ENCODE measurements at regions not wholly inside any gene's neighbourhood (a gene's known extent, or its start where the extent isn't known, plus 50 kb on each side); places are given as distances from the start of the nearest gene placed in this dataset.

DNA sequence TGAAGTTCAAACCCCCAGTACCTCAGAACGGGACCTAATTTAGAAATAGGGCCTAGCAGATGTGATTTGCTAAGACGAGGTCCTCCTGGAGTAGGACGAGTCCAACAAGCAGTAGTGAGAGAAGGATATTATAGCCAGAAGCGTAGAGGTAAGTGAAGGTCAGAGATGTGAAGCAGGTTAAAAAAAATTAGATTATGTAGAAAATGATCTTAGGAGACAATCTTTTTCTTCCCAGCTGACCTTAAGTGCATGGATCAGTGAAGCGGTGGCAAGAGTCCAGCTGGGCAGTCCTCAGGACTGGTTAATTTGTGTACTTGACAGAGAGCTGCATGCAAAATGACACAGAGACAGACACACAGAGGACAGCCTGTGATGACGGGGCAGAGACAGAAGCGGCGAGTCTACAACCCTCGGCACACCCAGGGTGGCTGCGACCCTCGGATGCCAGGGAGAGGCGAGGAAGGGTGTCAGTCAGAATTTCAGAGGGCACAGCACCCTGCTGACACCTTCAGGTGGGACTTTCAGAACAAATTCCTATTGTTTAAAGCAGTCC is 131.4 kb upstream of the IRX4 start:
- H3K4me3 ChIP-seq (replicated peaks; ENCODE audit: low read depth, low read length): no peak overlapping the region
- TF ChIP-seq, protein P1, sequence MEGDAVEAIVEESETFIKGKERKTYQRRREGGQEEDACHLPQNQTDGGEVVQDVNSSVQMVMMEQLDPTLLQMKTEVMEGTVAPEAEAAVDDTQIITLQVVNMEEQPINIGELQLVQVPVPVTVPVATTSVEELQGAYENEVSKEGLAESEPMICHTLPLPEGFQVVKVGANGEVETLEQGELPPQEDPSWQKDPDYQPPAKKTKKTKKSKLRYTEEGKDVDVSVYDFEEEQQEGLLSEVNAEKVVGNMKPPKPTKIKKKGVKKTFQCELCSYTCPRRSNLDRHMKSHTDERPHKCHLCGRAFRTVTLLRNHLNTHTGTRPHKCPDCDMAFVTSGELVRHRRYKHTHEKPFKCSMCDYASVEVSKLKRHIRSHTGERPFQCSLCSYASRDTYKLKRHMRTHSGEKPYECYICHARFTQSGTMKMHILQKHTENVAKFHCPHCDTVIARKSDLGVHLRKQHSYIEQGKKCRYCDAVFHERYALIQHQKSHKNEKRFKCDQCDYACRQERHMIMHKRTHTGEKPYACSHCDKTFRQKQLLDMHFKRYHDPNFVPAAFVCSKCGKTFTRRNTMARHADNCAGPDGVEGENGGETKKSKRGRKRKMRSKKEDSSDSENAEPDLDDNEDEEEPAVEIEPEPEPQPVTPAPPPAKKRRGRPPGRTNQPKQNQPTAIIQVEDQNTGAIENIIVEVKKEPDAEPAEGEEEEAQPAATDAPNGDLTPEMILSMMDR (IDR thresholded peaks at IDR 0.05; ENCODE audit: low read depth, low read length, missing control alignments): no peak
- no peak for DNase-seq (ENCODE audit: extremely low read depth, low read depth)

DNA sequence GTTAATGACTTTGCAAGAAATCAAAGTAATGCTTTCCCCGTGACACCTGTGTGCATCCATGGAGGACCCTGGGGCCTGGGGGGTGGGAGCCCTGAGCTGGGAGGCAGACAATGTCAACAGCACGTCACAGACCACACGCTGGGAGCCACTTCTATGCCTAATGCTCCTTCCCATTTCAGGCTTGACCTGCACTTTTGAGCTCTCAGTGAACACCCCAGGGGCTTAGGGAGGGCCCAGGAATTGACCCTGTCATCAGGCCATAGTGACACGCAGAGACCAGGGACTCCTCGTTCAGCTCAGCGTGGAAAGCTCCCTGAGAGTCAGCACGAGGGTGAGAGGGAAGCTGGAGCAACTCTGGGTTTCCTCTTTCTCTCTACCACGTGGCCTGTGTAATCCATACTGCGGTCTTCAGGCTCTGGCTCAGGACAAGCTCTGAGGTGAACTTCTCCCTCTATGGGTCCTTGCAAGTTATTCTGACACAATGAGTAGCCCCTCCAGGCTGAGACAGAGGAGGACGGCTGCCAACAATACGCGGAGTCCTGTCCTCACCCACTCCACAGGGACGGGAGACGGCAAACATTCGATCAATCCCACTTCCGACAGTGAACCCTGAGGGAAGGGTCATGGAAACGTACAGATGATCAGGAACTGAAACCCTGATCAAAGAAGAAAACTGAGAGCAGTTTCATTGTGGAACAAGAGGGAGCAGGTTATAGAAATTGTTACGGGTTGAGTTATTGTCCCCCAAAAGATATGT is 130.8 kb upstream of the IRX4 start:
- TF ChIP-seq, protein P1 (IDR thresholded peaks at IDR 0.05; ENCODE audit: low read depth, low read length, missing control alignments): no peak
- no peak overlapping the region for H3K4me3 ChIP-seq (replicated peaks; ENCODE audit: low read depth, low read length)
- no peak for DNase-seq (ENCODE audit: extremely low read depth, low read depth)

DNA sequence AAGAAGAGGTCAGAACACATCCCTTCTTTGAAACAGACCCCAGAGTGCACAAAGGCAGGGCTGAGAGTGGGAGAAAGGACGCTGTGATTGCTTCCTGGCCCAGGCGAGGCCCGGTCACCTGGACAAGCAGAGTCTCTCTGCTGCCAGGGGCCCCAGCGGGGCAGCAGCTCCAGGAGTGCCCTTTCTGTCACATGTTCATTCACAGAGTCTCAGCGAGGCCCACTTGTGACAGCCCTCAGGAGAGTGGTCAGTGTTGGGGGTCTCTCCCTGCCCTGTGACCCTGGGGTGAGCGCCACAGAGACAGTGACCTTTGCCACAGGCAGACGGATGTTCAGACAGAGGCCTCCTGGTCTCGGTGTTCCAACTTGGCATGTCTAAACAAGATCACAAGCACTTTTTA is 130.2 kb upstream of the IRX4 start:
- no peak overlapping the region for H3K4me3 ChIP-seq (replicated peaks; ENCODE audit: low read depth, low read length)
- no peak for DNase-seq (ENCODE audit: extremely low read depth, low read depth)
- TF ChIP-seq, protein P1 (IDR thresholded peaks at IDR 0.05; ENCODE audit: low read depth, low read length, missing control alignments): no peak

DNA sequence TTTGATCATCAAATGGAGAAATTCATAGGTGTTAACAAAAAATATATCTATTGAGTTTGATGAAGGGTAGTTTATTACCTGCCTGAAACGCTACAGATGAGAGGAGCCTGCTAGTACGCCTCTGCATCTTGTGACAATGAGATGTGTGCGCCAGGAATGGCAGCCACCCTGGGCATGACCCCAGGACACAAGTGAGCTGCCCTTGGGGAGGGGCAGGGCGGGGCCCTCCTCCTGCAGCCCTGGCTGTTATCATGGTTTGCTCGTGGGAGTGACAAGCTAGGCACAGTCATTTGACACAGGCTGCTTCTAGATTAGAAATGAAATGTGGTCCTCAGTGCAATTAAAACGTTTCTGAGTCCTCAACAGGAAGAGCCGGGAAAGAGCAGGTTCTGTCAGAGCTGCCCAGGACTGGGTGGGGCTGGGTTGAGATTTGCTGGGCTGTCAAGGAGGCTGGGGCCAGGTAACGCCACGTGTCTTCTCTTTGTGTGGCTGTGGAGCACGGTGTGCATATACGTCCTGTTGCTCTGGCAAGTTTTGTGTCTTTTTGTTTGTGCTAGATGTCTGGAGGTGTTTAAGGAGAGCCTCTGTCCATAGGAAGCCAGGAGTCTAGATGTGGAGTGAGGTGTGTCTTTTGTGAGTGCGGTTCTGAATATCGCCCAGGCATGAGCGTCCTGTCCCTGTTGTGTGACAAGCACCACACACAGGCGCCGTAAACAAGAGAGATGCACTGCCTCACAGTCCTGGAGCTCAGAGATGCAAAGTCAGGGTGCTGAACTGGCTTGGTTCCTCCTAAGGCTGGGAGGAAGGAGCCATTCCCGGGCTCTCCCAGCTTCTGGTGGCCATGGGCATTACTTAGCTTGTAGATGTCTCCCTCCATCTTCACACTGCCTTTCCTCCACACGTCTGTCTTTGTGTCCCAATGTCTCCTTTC is 129.0 kb upstream of the IRX4 start:
- TF ChIP-seq, protein P1 (IDR thresholded peaks at IDR 0.05; ENCODE audit: low read depth, low read length, missing control alignments): no peak
- DNase-seq (ENCODE audit: extremely low read depth, low read depth): no peak
- H3K4me3 ChIP-seq (replicated peaks; ENCODE audit: low read depth, low read length): no peak overlapping the region

- TF ChIP-seq, protein P1 (IDR thresholded peaks at IDR 0.05; ENCODE audit: low read depth, low read length, missing control alignments): no peak
- no peak overlapping the region for H3K4me3 ChIP-seq (replicated peaks; ENCODE audit: low read depth, low read length)
- no peak for DNase-seq (ENCODE audit: extremely low read depth, low read depth)
These were observed 128.2 kb upstream of the IRX4 start for GRCh38 chr5:2010940-2011339.

DNA sequence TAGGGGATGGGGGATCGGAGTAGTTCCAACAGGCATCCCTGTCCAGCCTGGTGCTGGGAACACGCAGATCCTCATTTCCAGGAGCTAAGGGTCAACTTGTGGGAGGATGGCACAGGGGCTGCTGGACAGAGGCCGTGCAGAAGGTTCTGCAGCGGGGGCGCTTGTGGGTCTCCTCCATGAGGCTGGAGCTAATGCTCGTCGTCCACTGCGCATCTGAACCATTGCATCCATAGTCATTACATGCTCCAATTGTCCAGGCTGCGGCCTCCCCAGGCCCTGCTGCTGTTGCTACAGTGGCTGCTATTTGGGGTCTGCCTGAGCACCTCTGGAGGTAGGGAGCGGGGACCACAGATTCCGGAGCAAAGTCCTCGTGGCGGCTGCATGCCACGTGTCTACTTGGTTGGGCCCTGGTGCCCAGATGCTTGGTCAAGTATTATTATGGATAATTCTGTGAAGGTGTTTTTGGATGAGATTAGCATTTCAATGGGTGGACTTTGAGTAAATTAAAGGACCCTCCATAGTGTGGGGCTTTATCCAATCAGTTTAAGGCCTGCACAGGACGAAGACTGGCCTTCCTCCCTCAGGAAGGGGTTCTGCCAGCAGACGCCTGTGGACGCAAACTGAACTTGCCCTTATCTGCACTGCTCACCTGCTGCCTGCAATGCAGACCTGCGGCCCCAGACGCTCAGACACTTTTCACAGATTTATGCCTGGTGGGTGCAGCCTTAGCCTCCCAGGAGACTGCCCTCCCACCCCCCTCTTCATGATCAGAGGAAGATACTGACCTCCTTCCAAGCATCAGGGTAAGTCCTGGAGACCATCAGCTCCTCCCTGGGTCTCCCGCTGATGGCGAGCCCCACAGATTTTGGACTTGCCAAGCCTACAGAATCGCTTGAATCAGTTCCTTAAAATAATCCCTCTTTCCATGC is 127.5 kb upstream of the IRX4 start:
- no peak overlapping the region for H3K4me3 ChIP-seq (replicated peaks; ENCODE audit: low read depth, low read length)
- DNase-seq (ENCODE audit: extremely low read depth, low read depth): no peak
- TF ChIP-seq, protein P1 (IDR thresholded peaks at IDR 0.05; ENCODE audit: low read depth, low read length, missing control alignments): no peak
